ENCODE measurements at regions not wholly inside any gene's neighbourhood (a gene's known extent, or its start where the extent isn't known, plus 50 kb on each side); places are given as distances from the start of the nearest gene placed in this dataset.

GRCh38 chr13:90553159-90553558 is 794.3 kb upstream of the MIR17HG start:
- TF ChIP-seq EZH2phosphoT487 (IDR thresholded peaks at IDR 0.05; ENCODE audit: borderline replicate concordance, low read length) (no peak), CTCF (IDR thresholded peaks at IDR 0.05; ENCODE audit: low read depth, low read length, poor library complexity, severe bottlenecking) (no peak)
